Heart left ventricle (tissue), 13 donors: ENCODE measurements at regions not wholly inside any gene's neighbourhood (a gene's known extent, or its start where the extent isn't known, plus 50 kb on each side); places are given as distances from the start of the nearest gene placed in this dataset.

Experiments used
- CTCF ChIP-seq, 12 donors: fragments of 200-600 bp; sonication (generic) in 4 of 12; IDR thresholded peaks; one replicate each; pipeline versions ENCODE4 v1.5.0 to v1.8.0; 2018 to 2022; ENCODE audit warnings: antibody characterized with exemption in 12 of 12, mild to moderate bottlenecking in 5 of 12
- POLR2A ChIP-seq, 2 donors: fragments of 450-650 bp; IDR thresholded peaks; one replicate each; pipeline ENCODE4 v1.6.1; 2017; ENCODE audit warnings: antibody characterized with exemption in 2 of 2, mild to moderate bottlenecking in 2 of 2, moderate library complexity in 2 of 2
- donor health status: ischemic (EF 13 %, LVEDD 7.1; RV severe dilation, severe dysfunction).
- donor health status: DM: no; HTN: yes; CAD: no.
- donor health status: DM: no; HTN: no; CAD: no.
- donor health status: ischemic (EF 25% LVEDD 6.9; RV normal size, moderate dysfunction).
- donor health status: ischemic (EF 25% LVEDD 5.7; RV mildly dilated, moderate dysfunction).
- donor health status: ischemic (EF 35%, LVEDD 5.7; RV mildly dilated, moderate dysfunction).
- donor health status: nonischemic (EF 11% LVEDD 7.7; RV severe dilation, severe dysfunction).
- donor health status: DM: yes; HTN: yes; CAD: no.
- donor health status: PGD.
- donor health status: ischemic (EF 29% LVEDD 5.4; RV normal size, mild dysfunction).
- donor health status: nonischemic (EF 23%, LVEDD 6.1; RV moderate dilation, normal function).

DNA sequence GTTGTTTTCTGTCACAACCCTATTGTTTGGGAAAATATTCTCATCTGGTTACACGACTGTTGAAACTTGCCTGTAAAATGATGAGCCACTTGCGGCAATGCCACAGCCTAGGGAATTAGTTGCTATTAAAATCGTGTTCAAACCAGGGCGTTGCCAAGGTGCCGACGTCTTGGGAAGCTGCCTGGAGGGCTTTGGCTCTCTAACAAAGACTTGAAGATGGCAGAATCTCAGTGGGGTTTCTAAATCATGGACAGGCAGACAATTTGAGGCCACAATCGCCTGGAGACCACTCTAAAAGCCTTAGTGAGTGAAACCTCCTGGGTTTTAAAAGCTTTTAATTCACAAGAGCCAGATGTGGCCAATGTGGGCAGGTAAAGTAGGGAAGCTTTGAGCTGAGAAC is 117.2 kb upstream of the BMAL1 start:
- TF ChIP-seq CTCF (IDR thresholded peaks at IDR 0.05): no peak
- TF ChIP-seq POLR2A (IDR thresholded peaks at IDR 0.05): no peak
